ENCODE measurements at regions not wholly inside any gene's neighbourhood (a gene's known extent, or its start where the extent isn't known, plus 50 kb on each side); places are given as distances from the start of the nearest gene placed in this dataset.

DNA sequence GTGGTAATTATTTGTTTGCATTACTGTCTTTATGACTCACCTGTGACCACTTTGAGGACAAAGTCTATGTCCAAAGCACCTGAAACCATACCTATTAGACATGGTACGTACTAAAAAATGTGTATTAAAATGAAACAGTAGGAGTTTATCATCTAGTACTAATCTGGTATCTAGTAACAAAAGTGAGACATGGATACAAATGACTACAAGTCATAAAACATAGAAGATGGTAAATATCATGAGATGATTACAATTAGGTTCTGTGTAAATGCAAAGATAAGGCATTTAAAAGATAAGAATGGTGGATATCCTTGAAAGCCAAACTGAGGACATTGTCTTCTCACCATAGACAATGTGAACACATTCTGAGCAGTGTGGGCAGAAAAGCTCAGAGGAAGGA lies 113.5 kb upstream of the GUCY1A2 start:
- CTCF ChIA-PET: no interaction called here
- POLR2A ChIA-PET: no interaction called here
- H3K4me3 ChIP-seq (ENCODE audit: low read depth, low read length): no peak overlapping the region
- H3K36me3 ChIP-seq (ENCODE audit: control insufficient read depth in 2 of 2, insufficient read depth in 1 of 2, low read length in 2 of 2): no peaks in the 10 kb centered on the region
- H3K4me1 ChIP-seq (ENCODE audit: control insufficient read depth, insufficient read depth, low read length): no peaks in the 10 kb centered on the region
- no peaks in the 10 kb centered on the region for H3K9me3 ChIP-seq (ENCODE audit: control insufficient read depth, insufficient read depth, low read depth, low read length)
- no peak overlapping the region for H3K27ac ChIP-seq (ENCODE audit: extremely low read depth, low read depth, low read length)
- TF ChIP-seq ZNF350 (tag by site-specific recombination; IDR thresholded peaks at IDR 0.05) (no peak), HIC1 (tag by site-specific recombination; IDR thresholded peaks at IDR 0.05) (no peak), PRDM1 (tag by site-specific recombination; IDR thresholded peaks at IDR 0.05) (no peak), ZBTB8A (tag by site-specific recombination; IDR thresholded peaks at IDR 0.05) (no peak), ZNF529 (tag by site-specific recombination; IDR thresholded peaks at IDR 0.05; ENCODE audit: insufficient replicate concordance) (no peak), KLF16 (tag by site-specific recombination; IDR thresholded peaks at IDR 0.05) (no peak), ZBTB21 (tag by site-specific recombination; IDR thresholded peaks at IDR 0.05) (no peak), ZNF624 (tag by site-specific recombination; IDR thresholded peaks at IDR 0.05) (no peak), HOXA7 (CRISPR knock-in tag; IDR thresholded peaks at IDR 0.05; ENCODE audit: borderline replicate concordance) (no peak), ZNF449 (tag by site-specific recombination; IDR thresholded peaks at IDR 0.05) (no peak), ZNF23 (tag by site-specific recombination; IDR thresholded peaks at IDR 0.05; ENCODE audit: borderline replicate concordance) (no peak), ZNF510 (tag by site-specific recombination; IDR thresholded peaks at IDR 0.05; ENCODE audit: insufficient replicate concordance) (no peak), ZNF548 (tag by site-specific recombination; IDR thresholded peaks at IDR 0.05) (no peak)
- TF ChIP-seq, protein P1, sequence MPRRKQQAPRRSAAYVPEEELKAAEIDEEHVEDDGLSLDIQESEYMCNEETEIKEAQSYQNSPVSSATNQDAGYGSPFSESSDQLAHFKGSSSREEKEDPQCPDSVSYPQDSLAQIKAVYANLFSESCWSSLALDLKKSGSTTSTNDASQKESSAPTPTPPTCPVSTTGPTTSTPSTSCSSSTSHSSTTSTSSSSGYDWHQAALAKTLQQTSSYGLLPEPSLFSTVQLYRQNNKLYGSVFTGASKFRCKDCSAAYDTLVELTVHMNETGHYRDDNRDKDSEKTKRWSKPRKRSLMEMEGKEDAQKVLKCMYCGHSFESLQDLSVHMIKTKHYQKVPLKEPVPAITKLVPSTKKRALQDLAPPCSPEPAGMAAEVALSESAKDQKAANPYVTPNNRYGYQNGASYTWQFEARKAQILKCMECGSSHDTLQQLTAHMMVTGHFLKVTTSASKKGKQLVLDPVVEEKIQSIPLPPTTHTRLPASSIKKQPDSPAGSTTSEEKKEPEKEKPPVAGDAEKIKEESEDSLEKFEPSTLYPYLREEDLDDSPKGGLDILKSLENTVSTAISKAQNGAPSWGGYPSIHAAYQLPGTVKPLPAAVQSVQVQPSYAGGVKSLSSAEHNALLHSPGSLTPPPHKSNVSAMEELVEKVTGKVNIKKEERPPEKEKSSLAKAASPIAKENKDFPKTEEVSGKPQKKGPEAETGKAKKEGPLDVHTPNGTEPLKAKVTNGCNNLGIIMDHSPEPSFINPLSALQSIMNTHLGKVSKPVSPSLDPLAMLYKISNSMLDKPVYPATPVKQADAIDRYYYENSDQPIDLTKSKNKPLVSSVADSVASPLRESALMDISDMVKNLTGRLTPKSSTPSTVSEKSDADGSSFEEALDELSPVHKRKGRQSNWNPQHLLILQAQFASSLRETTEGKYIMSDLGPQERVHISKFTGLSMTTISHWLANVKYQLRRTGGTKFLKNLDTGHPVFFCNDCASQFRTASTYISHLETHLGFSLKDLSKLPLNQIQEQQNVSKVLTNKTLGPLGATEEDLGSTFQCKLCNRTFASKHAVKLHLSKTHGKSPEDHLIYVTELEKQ (tag by site-specific recombination; IDR thresholded peaks at IDR 0.05; ENCODE audit: borderline replicate concordance): no peak
- TF ChIP-seq, protein P2, sequence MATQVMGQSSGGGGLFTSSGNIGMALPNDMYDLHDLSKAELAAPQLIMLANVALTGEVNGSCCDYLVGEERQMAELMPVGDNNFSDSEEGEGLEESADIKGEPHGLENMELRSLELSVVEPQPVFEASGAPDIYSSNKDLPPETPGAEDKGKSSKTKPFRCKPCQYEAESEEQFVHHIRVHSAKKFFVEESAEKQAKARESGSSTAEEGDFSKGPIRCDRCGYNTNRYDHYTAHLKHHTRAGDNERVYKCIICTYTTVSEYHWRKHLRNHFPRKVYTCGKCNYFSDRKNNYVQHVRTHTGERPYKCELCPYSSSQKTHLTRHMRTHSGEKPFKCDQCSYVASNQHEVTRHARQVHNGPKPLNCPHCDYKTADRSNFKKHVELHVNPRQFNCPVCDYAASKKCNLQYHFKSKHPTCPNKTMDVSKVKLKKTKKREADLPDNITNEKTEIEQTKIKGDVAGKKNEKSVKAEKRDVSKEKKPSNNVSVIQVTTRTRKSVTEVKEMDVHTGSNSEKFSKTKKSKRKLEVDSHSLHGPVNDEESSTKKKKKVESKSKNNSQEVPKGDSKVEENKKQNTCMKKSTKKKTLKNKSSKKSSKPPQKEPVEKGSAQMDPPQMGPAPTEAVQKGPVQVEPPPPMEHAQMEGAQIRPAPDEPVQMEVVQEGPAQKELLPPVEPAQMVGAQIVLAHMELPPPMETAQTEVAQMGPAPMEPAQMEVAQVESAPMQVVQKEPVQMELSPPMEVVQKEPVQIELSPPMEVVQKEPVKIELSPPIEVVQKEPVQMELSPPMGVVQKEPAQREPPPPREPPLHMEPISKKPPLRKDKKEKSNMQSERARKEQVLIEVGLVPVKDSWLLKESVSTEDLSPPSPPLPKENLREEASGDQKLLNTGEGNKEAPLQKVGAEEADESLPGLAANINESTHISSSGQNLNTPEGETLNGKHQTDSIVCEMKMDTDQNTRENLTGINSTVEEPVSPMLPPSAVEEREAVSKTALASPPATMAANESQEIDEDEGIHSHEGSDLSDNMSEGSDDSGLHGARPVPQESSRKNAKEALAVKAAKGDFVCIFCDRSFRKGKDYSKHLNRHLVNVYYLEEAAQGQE (tag by site-specific recombination; IDR thresholded peaks at IDR 0.05): no peak
- TF ChIP-seq, protein P3, sequence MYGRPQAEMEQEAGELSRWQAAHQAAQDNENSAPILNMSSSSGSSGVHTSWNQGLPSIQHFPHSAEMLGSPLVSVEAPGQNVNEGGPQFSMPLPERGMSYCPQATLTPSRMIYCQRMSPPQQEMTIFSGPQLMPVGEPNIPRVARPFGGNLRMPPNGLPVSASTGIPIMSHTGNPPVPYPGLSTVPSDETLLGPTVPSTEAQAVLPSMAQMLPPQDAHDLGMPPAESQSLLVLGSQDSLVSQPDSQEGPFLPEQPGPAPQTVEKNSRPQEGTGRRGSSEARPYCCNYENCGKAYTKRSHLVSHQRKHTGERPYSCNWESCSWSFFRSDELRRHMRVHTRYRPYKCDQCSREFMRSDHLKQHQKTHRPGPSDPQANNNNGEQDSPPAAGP (tag by site-specific recombination; IDR thresholded peaks at IDR 0.05): no peak
- TF ChIP-seq, protein P4, sequence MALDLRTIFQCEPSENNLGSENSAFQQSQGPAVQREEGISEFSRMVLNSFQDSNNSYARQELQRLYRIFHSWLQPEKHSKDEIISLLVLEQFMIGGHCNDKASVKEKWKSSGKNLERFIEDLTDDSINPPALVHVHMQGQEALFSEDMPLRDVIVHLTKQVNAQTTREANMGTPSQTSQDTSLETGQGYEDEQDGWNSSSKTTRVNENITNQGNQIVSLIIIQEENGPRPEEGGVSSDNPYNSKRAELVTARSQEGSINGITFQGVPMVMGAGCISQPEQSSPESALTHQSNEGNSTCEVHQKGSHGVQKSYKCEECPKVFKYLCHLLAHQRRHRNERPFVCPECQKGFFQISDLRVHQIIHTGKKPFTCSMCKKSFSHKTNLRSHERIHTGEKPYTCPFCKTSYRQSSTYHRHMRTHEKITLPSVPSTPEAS (tag by site-specific recombination; IDR thresholded peaks at IDR 0.05): no peak

All from HEK293 (cell line).